AG10803 (cell line): ENCODE measurements at regions not wholly inside any gene's neighbourhood (a gene's known extent, or its start where the extent isn't known, plus 50 kb on each side); places are given as distances from the start of the nearest gene placed in this dataset.

ENCODE experiments used
- DNase-seq: peaks from one replicate; pipeline ENCODE4 v3.0.0; 2010; ENCODE audit warnings: low read depth
- H3K4me3 ChIP-seq: 2 replicates; pipeline ENCODE4 v1.5.1; 2011; ENCODE audit warnings: mild to moderate bottlenecking, low read length, control low read depth
- TF ChIP-seq, protein P1 (sequence below): conservative IDR thresholded peaks from 2 replicates; pipeline ENCODE4 v1.5.1; 2011; ENCODE audit warnings: mild to moderate bottlenecking, low read length, control low read depth, inconsistent platforms

- TF ChIP-seq, protein P1, sequence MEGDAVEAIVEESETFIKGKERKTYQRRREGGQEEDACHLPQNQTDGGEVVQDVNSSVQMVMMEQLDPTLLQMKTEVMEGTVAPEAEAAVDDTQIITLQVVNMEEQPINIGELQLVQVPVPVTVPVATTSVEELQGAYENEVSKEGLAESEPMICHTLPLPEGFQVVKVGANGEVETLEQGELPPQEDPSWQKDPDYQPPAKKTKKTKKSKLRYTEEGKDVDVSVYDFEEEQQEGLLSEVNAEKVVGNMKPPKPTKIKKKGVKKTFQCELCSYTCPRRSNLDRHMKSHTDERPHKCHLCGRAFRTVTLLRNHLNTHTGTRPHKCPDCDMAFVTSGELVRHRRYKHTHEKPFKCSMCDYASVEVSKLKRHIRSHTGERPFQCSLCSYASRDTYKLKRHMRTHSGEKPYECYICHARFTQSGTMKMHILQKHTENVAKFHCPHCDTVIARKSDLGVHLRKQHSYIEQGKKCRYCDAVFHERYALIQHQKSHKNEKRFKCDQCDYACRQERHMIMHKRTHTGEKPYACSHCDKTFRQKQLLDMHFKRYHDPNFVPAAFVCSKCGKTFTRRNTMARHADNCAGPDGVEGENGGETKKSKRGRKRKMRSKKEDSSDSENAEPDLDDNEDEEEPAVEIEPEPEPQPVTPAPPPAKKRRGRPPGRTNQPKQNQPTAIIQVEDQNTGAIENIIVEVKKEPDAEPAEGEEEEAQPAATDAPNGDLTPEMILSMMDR: no peak
- peak; percentile 61 for DNase-seq
- H3K4me3 ChIP-seq: no peak overlapping the region
Observed at GRCh38 chr10:108388706-108389105, 1224.2 kb upstream of the SORCS1 start.

- TF ChIP-seq, protein P1: no peak
- DNase-seq: no peak
- no peak overlapping the region for H3K4me3 ChIP-seq
Observed at GRCh38 chr10:108385963-108386362, 1221.5 kb upstream of the SORCS1 start.

DNA sequence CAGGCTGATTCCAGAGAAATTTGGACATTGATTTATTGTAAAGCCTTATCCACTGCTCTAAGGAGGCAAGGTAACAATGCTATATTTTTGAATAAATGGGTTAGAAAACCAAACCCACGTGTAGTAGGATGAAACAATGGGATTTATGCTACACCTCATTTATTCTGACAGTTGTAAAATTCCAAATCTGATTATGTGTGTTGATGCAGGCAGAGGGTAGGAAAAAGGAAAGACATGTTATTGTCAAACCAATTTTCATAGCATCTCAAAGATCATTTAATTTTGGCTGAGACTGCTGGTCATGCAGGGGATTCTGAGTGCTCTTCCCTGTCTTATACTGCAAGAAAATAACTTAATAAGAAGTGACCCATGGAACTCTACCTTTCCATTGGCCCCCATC lies 1219.9 kb upstream of the SORCS1 start:
- TF ChIP-seq, protein P1: no peak
- H3K4me3 ChIP-seq: no peak overlapping the region
- no peak for DNase-seq

DNA sequence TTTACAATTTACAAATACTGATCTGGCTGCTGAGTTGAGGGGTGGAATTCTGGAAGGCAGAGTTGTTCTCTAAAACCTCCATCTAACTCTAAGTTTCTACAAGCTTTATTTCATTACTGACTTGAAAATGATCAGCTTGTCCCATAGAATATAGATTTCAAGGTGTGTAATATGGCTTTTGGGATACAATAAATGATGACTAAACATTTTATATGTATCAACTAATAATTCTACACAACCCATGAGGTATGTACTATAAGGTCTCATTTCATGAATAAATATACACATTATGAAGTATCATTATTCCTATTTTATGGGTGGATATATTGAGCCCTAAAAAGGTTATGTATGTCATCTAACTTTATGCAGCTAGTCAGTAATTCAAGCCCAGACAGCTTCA lies 1214.3 kb upstream of the SORCS1 start:
- no peak for DNase-seq
- no peak overlapping the region for H3K4me3 ChIP-seq
- TF ChIP-seq, protein P1: no peak

DNA sequence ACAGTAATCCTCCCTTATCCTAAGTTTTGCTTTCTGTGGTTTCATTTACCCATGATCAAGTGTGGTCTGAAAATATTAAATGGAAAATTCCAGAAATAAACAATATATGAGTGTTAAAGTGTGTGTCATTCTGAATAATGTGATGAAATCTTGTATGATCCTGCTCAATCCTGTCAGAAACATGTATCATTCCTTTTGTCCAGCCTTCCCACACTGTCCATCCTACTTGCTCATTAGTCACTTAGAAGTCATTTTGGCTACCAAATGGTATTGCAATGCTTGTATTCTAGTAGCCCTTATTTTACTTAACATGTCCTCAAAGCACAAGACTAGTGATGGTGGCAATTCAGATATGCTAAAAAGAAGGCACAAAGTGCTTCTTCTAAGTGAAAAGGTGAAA lies 1211.2 kb upstream of the SORCS1 start:
- peak; percentile 71 for DNase-seq
- H3K4me3 ChIP-seq: no peak overlapping the region
- TF ChIP-seq, protein P1: no peak

DNA sequence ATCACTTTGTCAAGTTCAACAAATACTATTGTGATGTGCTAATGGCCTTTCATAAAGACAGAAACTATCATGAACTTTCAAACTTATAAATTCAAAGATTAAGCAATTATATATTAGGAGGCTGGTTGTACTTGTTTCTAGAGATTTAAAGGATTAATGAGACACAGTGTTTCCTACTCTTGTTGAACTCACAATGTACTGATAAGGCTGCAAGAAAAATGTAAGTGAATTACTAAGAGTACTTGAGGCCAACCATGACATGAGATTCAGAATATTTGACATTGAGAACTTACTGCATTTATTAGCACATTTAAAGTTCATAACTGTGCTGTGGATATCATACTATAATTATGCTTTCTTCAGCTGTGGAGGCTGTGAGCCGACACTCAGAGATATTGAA lies 1210.5 kb upstream of the SORCS1 start:
- H3K4me3 ChIP-seq: no peak overlapping the region
- no peak for DNase-seq
- TF ChIP-seq, protein P1: no peak

DNA sequence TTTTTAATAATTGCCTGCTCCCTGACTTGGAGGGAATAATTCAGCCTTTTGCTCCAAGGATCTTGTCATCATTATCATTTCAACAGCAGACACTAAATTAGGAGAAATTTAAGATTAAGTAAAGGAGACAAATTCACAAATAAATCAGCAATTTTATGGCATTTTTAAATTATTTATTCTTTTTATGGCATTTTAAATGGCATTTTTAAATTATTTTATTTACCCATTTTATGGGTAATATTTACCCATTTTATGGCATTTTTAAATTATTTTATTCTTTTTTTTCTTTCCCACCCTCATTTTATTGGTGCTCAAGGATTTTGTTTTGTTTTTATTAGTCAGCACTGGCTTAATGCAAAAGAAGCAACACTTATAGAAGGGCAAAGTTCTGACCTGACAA lies 1201.0 kb upstream of the SORCS1 start:
- TF ChIP-seq, protein P1: no peak
- DNase-seq: no peak
- no peak overlapping the region for H3K4me3 ChIP-seq
